Cerebellar cortex (tissue), 1 donor: ENCODE measurements at regions not wholly inside any gene's neighbourhood (a gene's known extent, or its start where the extent isn't known, plus 50 kb on each side); places are given as distances from the start of the nearest gene placed in this dataset.
A peak's percentile ranks its signal among the peaks of the same experiment; 100 is the strongest.

Source experiments
- DNase-seq: peaks from one replicate; pipeline ENCODE4 v3.0.0-alpha.2; 2015; ENCODE audit warnings: low spot score

GRCh38 chr7:85583131-85583953 lies 396.5 kb upstream of the SEMA3D start:
- no peak for DNase-seq

- DNase-seq: no peak
Observed at GRCh38 chr7:85573844-85574243, 387.0 kb upstream of the SEMA3D start.

GRCh38 chr7:85573346-85573745 lies 386.5 kb upstream of the SEMA3D start:
- DNase-seq: no peak

- no peak for DNase-seq
Observed at GRCh38 chr7:85570898-85571297, 384.0 kb upstream of the SEMA3D start.

- DNase-seq: no peak
Observed at GRCh38 chr7:85567983-85568382, 381.1 kb upstream of the SEMA3D start.

GRCh38 chr7:85566095-85566794 lies 379.4 kb upstream of the SEMA3D start:
- no peak for DNase-seq

GRCh38 chr7:85565276-85565675 lies 378.4 kb upstream of the SEMA3D start:
- DNase-seq: no peak

- DNase-seq: no peak
Observed at GRCh38 chr7:85564861-85565260, 378.0 kb upstream of the SEMA3D start.

GRCh38 chr7:85561706-85562105 lies 374.9 kb upstream of the SEMA3D start:
- no peak for DNase-seq

GRCh38 chr7:85554236-85555178 lies 367.7 kb upstream of the SEMA3D start:
- peak; percentile 38 for DNase-seq

GRCh38 chr7:85535974-85536729 lies 349.3 kb upstream of the SEMA3D start:
- no peak for DNase-seq

GRCh38 chr7:85529831-85530230 lies 343.0 kb upstream of the SEMA3D start:
- no peak for DNase-seq

- no peak for DNase-seq
Observed at GRCh38 chr7:85529201-85529600, 342.3 kb upstream of the SEMA3D start.

- no peak for DNase-seq
Observed at GRCh38 chr7:85528581-85528980, 341.7 kb upstream of the SEMA3D start.

- DNase-seq: no peak
Observed at GRCh38 chr7:85525676-85526075, 338.8 kb upstream of the SEMA3D start.

- no peak for DNase-seq
Observed at GRCh38 chr7:85522070-85522469, 335.2 kb upstream of the SEMA3D start.

- no peak for DNase-seq
Observed at GRCh38 chr7:85521108-85521694, 334.3 kb upstream of the SEMA3D start.

GRCh38 chr7:85520175-85520574 lies 333.3 kb upstream of the SEMA3D start:
- DNase-seq: no peak

GRCh38 chr7:85516675-85517074 lies 329.8 kb upstream of the SEMA3D start:
- no peak for DNase-seq

- DNase-seq: no peak
Observed at GRCh38 chr7:85512790-85513189, 325.9 kb upstream of the SEMA3D start.

GRCh38 chr7:85510287-85510686 lies 323.4 kb upstream of the SEMA3D start:
- no peak for DNase-seq
